NCI-H82 (cell line): ENCODE measurements at regions not wholly inside any gene's neighbourhood (a gene's known extent, or its start where the extent isn't known, plus 50 kb on each side); places are given as distances from the start of the nearest gene placed in this dataset.

Experiments used
- DNase-seq: peaks from one replicate; lab custom pipeline; 2025; lab: John Stamatoyannopoulos, UW

GRCh38 chr15:87631093-87631492 lies 625.4 kb downstream of the NTRK3 start:
- no peak for DNase-seq

GRCh38 chr15:87628311-87628710 lies 628.2 kb downstream of the NTRK3 start:
- DNase-seq, result no peak

- DNase-seq, result peak; percentile 6
Observed at GRCh38 chr15:87626860-87627259, 629.7 kb downstream of the NTRK3 start.

GRCh38 chr15:87623832-87624231 lies 632.7 kb downstream of the NTRK3 start:
- DNase-seq, result peak; percentile 51

- no peak for DNase-seq
Observed at GRCh38 chr15:87620393-87620792, 636.1 kb downstream of the NTRK3 start.

- DNase-seq, result no peak
Observed at GRCh38 chr15:87619161-87619960, 637.2 kb downstream of the NTRK3 start.

- no peak for DNase-seq
Observed at GRCh38 chr15:87618203-87618725, 638.3 kb downstream of the NTRK3 start.

GRCh38 chr15:87614704-87615103 lies 641.8 kb downstream of the NTRK3 start:
- no peak for DNase-seq

- no peak for DNase-seq
Observed at GRCh38 chr15:87610366-87610765, 646.2 kb downstream of the NTRK3 start.

- DNase-seq, result no peak
Observed at GRCh38 chr15:87609894-87610293, 646.6 kb downstream of the NTRK3 start.

- DNase-seq, result no peak
Observed at GRCh38 chr15:87609474-87609873, 647.1 kb downstream of the NTRK3 start.

GRCh38 chr15:87608238-87609028 lies 648.1 kb downstream of the NTRK3 start:
- no peak for DNase-seq

- no peak for DNase-seq
Observed at GRCh38 chr15:87606971-87607370, 649.6 kb downstream of the NTRK3 start.

- peak; percentile 58 for DNase-seq
Observed at GRCh38 chr15:87604857-87605446, 651.6 kb downstream of the NTRK3 start.

GRCh38 chr15:87602371-87602770 lies 654.2 kb downstream of the NTRK3 start:
- peak; percentile 60 for DNase-seq

GRCh38 chr15:87599616-87600015 lies 656.9 kb downstream of the NTRK3 start:
- no peak for DNase-seq

GRCh38 chr15:87597346-87598052 lies 659.0 kb downstream of the NTRK3 start:
- peak; percentile 70 for DNase-seq

- DNase-seq, result peak; percentile 14
Observed at GRCh38 chr15:87591582-87591981, 665.0 kb downstream of the NTRK3 start.

GRCh38 chr15:87591042-87591441 lies 665.5 kb downstream of the NTRK3 start:
- no peak for DNase-seq

GRCh38 chr15:87589134-87589533 lies 667.4 kb downstream of the NTRK3 start:
- no peak for DNase-seq

GRCh38 chr15:87582169-87582568 lies 674.4 kb downstream of the NTRK3 start:
- DNase-seq, result peak; percentile 26

GRCh38 chr15:87579537-87579936 lies 677.0 kb downstream of the NTRK3 start:
- DNase-seq, result no peak
